ENCODE measurements at regions not wholly inside any gene's neighbourhood (a gene's known extent, or its start where the extent isn't known, plus 50 kb on each side); places are given as distances from the start of the nearest gene placed in this dataset.

DNA sequence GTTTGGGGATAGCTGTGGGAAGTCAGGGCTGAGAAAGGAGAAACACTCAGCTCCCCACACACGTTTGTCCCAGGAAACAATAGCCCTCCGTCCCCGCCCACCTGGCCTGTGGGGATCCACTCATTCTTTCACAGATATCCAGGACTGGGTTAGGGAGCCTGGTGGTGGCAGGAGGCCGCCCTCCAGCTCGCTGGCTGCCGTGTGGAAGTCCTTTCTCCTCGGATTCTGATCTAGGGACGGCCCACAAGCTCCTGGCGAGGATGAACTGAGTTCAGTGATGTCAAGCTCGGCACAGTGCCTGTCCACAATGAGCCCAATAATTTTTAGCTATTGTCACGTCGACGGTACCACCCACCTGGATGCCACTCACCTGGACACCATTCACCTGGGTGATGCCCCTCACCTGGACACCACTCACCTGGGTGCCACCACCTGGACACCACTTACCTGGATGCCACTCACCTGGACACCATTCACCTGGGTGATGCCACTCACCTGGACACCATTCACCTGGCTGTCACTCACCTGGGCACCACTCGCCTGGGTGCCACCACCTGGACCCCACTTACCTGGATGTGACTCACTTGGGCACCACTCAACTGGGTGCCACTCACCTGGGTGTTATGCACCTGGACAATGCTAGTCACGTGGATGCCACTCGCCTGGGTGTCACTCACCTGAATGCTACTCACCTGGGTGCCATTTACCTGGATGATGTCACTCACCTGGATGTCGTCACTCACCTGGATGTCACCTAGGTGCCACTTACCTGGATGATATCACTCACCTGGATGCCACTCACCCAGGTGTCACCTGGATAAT lies 172.5 kb upstream of the FOXF1 start:
- H3K36me3 Mint-ChIP-seq (ENCODE audit: low read depth) = no peaks in the 10 kb centered on the region
- H3K4me3 Mint-ChIP-seq = no peak overlapping the region
- H3K4me1 Mint-ChIP-seq = no peaks in the 10 kb centered on the region
- no peak overlapping the region for H3K27ac Mint-ChIP-seq
- ATAC-seq (replicated peaks) = no peak
- H3K9me3 Mint-ChIP-seq = no peaks in the 10 kb centered on the region
- H3K27me3 Mint-ChIP-seq = peaks cover 24% of the 10 kb centered on the region

GRCh38 chr16:86338403-86339115 lies 171.8 kb upstream of the FOXF1 start:
- no peak overlapping the region for H3K4me3 Mint-ChIP-seq
- H3K36me3 Mint-ChIP-seq (ENCODE audit: low read depth) = no peaks in the 10 kb centered on the region
- no peaks in the 10 kb centered on the region for H3K4me1 Mint-ChIP-seq
- no peaks in the 10 kb centered on the region for H3K9me3 Mint-ChIP-seq
- H3K27ac Mint-ChIP-seq = no peak overlapping the region
- ATAC-seq (replicated peaks) = no peak
- peaks cover 21% of the 10 kb centered on the region for H3K27me3 Mint-ChIP-seq

- peaks cover 33% of the 10 kb centered on the region for H3K27me3 Mint-ChIP-seq
- ATAC-seq (replicated peaks) = no peak
- no peak overlapping the region for H3K27ac Mint-ChIP-seq
- H3K4me1 Mint-ChIP-seq = no peaks in the 10 kb centered on the region
- H3K4me3 Mint-ChIP-seq = no peak overlapping the region
- H3K9me3 Mint-ChIP-seq = peaks cover 6% of the 10 kb centered on the region
- no peaks in the 10 kb centered on the region for H3K36me3 Mint-ChIP-seq (ENCODE audit: low read depth)
Observed at GRCh38 chr16:86342161-86342834, 168.0 kb upstream of the FOXF1 start.

DNA sequence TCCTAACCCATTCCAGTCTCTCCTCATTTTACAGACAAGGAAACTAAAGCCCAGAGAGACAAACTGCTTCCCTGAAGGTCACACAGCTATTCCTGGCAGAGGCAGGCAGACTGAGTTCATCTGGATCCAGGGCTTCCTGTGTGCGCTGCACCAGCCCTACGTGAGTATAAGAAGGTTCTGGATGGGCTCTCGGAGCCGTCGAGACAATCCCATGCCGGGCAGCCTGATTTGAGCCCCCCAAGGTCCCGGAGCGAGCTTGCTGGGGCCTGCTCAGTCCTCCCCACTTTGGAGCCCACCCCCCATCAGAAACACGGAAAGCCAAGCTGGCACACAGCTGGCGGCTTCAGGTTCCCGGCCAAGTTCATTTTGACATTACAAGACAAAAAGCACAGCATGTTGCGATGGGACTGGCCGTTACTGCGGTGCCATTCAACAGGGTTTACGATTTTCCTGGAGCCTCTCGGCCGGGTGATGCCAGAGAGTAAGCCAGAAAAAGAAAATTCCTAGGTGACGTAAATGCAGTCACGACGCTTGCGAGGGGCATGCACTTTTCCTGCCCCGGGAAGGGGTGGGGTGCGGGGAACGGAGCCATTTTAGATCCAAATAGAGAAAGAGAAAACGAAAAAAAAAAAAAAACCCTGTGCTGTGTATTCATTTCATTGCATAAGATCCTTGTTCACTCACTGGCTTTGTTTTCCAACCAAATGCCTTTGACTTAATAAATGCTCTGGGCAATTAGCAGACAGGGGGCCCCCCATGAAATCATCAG lies 167.1 kb upstream of the FOXF1 start:
- Mint-ChIP-seq H3K9me3 (peaks cover 7% of the 10 kb centered on the region), H3K4me3 (no peak overlapping the region), H3K36me3 (ENCODE audit: low read depth) (no peaks in the 10 kb centered on the region), H3K4me1 (no peaks in the 10 kb centered on the region), H3K27ac (no peak overlapping the region), H3K27me3 (peaks cover 35% of the 10 kb centered on the region)
- ATAC-seq (replicated peaks) = no peak

DNA sequence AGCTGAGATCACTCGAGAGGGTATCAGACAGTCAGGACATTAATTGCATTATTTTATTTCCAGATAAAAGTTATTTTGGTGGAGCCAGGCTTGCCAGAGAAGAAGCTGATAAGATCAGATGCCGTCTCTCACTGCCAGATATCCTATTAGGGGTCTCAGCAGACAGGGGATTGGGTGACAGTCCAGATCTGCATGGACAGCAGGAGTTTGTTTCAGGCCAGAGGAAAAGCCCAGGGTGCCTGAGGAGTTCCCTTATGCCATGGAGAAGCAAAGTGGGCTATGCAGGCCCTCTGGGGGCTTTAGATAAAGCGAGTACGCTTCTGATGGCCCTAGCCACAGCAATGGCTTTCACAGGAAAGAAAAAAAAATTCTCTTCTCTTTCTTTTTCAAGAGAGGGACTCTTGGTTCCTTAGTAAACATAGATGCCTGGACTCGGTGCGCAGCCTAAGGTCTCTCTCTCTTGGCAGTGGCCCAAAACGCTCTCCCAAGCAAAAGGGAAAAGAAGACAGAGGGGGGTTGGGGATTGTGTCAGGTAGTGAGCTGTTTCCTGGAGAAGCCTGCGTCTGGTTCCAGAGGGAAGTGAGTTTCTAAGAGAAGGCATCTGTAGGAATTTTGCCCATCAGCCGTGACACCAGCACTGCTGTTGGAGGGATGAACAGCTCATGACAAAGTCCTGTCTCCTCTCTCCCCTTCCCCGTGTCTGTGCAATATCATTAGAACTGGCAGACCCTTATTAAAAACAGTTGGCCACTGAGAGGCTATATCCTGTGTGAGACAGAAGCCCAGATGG lies 166.3 kb upstream of the FOXF1 start:
- Mint-ChIP-seq H3K9me3 (peaks cover 7% of the 10 kb centered on the region), H3K4me1 (no peaks in the 10 kb centered on the region), H3K27ac (no peak overlapping the region), H3K36me3 (ENCODE audit: low read depth) (no peaks in the 10 kb centered on the region), H3K27me3 (peaks cover 35% of the 10 kb centered on the region), H3K4me3 (no peak overlapping the region)
- no peak for ATAC-seq (replicated peaks)

DNA sequence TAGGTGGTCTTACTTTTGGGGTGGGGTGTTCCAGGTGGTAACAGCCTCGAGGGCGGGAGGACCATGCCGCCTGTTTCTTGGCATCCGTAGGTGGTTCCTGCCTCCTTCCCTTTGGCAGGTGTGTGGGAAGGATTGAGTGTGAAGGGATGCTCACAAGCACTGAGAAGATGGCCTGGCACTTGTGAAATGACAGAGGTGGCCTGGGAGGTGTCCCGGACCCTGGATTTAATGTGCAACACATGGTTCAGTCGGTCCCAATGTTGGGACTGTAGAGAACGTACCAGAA lies 165.8 kb upstream of the FOXF1 start:
- no peak overlapping the region for H3K4me3 Mint-ChIP-seq
- H3K27me3 Mint-ChIP-seq = peaks cover 38% of the 10 kb centered on the region
- H3K9me3 Mint-ChIP-seq = peaks cover 7% of the 10 kb centered on the region
- ATAC-seq (replicated peaks) = no peak
- no peak overlapping the region for H3K27ac Mint-ChIP-seq
- no peaks in the 10 kb centered on the region for H3K4me1 Mint-ChIP-seq
- no peaks in the 10 kb centered on the region for H3K36me3 Mint-ChIP-seq (ENCODE audit: low read depth)

- Mint-ChIP-seq H3K4me1 (no peaks in the 10 kb centered on the region), H3K27me3 (peaks cover 42% of the 10 kb centered on the region), H3K4me3 (no peak overlapping the region), H3K9me3 (peaks cover 7% of the 10 kb centered on the region), H3K27ac (no peak overlapping the region), H3K36me3 (ENCODE audit: low read depth) (no peaks in the 10 kb centered on the region)
- no peak for ATAC-seq (replicated peaks)
Observed at GRCh38 chr16:86344881-86345280, 165.4 kb upstream of the FOXF1 start.

DNA sequence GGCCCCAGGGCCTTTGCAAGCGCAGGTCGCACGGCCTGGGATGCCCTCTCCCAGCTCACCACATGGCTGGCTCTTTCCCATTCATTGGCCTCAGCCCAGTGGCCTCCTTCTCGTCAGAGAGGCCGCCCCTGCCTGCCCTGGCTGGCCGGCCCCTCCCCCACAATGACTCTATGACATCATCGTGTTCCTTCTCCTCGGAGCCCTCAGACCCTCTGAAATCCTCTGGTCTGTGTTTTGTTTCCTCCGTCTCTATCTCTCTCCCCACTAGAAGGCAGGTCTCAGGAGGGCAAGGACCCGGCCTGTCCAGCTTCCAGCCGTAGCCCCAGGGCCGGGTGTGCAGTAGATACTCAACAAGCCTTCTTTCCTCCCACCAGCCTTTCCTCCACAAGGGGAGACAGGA lies 164.8 kb upstream of the FOXF1 start:
- Mint-ChIP-seq H3K27me3 (peaks cover 42% of the 10 kb centered on the region), H3K4me1 (no peaks in the 10 kb centered on the region), H3K27ac (no peak overlapping the region), H3K9me3 (peaks cover 7% of the 10 kb centered on the region), H3K4me3 (no peak overlapping the region), H3K36me3 (ENCODE audit: low read depth) (no peaks in the 10 kb centered on the region)
- no peak for ATAC-seq (replicated peaks)

DNA sequence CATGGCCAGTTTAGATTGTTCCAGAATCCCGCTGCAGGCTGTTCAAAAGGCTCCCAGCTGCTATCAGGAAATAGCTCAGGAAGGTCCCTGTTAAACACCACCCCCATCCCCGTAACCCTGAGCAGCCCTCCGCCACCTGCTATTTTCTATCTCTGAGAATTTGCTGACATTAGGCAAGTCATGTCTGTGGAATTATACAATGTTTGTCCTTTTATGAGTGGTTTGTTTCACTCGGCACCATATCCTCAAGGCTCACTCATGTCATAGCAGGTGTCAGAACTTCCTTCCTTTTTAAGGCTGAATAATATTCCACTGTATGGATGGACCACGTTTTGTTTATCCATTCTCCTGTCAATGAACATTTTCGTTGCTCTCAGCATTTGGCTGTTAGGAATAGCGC lies 164.3 kb upstream of the FOXF1 start:
- Mint-ChIP-seq H3K9me3 (peaks cover 7% of the 10 kb centered on the region), H3K27ac (no peak overlapping the region), H3K27me3 (peaks cover 47% of the 10 kb centered on the region), H3K4me3 (no peak overlapping the region), H3K36me3 (ENCODE audit: low read depth) (no peaks in the 10 kb centered on the region), H3K4me1 (no peaks in the 10 kb centered on the region)
- ATAC-seq (replicated peaks) = no peak

DNA sequence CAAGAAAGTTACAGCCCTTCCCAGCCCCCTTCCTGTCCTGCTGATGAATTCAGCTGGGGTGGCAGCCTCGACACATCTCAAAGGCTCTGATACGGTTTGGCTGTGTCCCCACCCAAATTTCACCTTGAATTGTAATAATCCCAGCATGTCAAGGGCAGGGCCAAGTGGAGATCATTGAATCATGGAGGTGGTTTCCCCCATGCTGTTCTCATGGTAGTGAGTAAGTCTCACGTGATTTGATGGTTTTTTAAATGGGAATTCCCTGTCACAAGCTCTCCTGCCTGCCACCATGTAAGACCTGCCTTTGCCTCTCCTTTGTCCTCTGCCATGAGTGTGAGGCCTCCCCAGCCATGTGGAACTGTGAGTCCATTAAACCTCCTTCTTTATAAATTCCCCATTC lies 163.2 kb upstream of the FOXF1 start:
- H3K27ac Mint-ChIP-seq = no peak overlapping the region
- H3K36me3 Mint-ChIP-seq (ENCODE audit: low read depth) = no peaks in the 10 kb centered on the region
- H3K4me1 Mint-ChIP-seq = no peaks in the 10 kb centered on the region
- no peak for ATAC-seq (replicated peaks)
- H3K27me3 Mint-ChIP-seq = peaks cover 46% of the 10 kb centered on the region
- no peak overlapping the region for H3K4me3 Mint-ChIP-seq
- peaks cover 7% of the 10 kb centered on the region for H3K9me3 Mint-ChIP-seq

- Mint-ChIP-seq H3K4me3 (no peak overlapping the region), H3K27me3 (peaks cover 44% of the 10 kb centered on the region), H3K27ac (no peak overlapping the region), H3K9me3 (peaks cover 7% of the 10 kb centered on the region), H3K4me1 (no peaks in the 10 kb centered on the region), H3K36me3 (ENCODE audit: low read depth) (no peaks in the 10 kb centered on the region)
- no peak for ATAC-seq (replicated peaks)
Observed at GRCh38 chr16:86347916-86348555, 162.3 kb upstream of the FOXF1 start.

- Mint-ChIP-seq H3K9me3 (peaks cover 7% of the 10 kb centered on the region), H3K27me3 (peaks cover 44% of the 10 kb centered on the region), H3K27ac (no peak overlapping the region), H3K4me1 (no peaks in the 10 kb centered on the region), H3K4me3 (no peak overlapping the region), H3K36me3 (ENCODE audit: low read depth) (no peaks in the 10 kb centered on the region)
- no peak for ATAC-seq (replicated peaks)
Observed at GRCh38 chr16:86349338-86349900, 160.9 kb upstream of the FOXF1 start.

DNA sequence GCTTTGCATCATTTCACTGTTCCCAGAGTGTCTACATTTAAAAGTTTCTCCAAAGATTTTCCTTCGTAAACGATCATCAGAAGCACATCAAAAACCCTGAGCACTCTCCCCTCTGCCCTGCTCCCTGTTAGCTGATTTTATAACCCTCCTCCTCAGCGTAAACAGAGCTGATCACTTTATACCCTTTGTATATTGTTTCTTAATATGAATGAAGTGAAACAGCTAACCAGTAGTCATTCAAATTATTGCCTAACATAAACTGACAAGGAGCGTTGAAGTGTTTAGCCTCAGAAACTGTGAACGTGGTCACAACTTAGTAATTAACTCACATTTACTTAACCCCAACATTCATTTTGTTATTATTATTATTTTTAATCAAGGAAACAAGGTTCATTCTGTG lies 160.0 kb upstream of the FOXF1 start:
- Mint-ChIP-seq H3K4me1 (no peaks in the 10 kb centered on the region), H3K36me3 (ENCODE audit: low read depth) (no peaks in the 10 kb centered on the region), H3K27ac (no peak overlapping the region), H3K9me3 (peaks cover 10% of the 10 kb centered on the region), H3K27me3 (peaks cover 42% of the 10 kb centered on the region), H3K4me3 (no peak overlapping the region)
- no peak for ATAC-seq (replicated peaks)

Data from activated T-helper 17 cell treated with anti-CD3 and anti-CD28 coated beads, Interleukin-2, amount 50 U/mL, for 72 hours (primary cell).